ENCODE measurements at regions not wholly inside any gene's neighbourhood (a gene's known extent, or its start where the extent isn't known, plus 50 kb on each side); places are given as distances from the start of the nearest gene placed in this dataset.

DNA sequence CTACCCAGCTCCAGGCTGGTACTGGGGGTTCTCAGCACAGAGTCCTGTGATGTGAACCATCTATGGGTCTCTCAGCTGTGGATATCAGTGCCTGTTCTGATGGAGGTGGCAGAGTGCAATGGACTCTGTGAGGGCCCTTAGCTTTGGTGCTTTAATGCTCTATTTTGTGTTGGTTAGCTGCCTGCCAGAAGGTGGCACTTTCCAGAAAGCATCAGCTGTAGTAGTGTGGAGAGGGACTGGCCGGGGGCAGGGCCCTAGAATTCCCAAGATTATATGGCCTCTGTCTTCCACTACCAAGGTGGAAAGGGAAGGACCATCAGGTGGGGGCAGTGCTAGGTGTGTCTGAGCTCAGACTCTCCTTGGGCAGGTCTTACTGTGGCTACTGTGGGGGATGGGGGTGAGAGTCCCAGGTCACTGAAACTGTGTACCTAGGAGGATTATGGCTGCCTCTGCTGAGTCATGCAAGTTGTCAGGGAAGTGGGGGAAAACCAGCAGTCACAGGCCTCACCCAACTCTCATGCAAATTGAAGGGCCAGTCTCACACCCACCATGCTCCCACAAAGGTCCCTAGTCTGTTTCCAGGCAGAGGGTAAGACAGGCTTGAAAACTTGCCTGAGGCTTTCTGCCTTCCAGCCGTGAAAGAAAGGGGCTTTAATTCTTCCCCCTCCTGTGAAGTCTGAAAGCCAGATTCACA, 878.1 kb downstream of the C12orf50 start:
- DNase-seq (ENCODE audit: low read depth in 2 of 2), result no peak
- TF ChIP-seq, protein P1, sequence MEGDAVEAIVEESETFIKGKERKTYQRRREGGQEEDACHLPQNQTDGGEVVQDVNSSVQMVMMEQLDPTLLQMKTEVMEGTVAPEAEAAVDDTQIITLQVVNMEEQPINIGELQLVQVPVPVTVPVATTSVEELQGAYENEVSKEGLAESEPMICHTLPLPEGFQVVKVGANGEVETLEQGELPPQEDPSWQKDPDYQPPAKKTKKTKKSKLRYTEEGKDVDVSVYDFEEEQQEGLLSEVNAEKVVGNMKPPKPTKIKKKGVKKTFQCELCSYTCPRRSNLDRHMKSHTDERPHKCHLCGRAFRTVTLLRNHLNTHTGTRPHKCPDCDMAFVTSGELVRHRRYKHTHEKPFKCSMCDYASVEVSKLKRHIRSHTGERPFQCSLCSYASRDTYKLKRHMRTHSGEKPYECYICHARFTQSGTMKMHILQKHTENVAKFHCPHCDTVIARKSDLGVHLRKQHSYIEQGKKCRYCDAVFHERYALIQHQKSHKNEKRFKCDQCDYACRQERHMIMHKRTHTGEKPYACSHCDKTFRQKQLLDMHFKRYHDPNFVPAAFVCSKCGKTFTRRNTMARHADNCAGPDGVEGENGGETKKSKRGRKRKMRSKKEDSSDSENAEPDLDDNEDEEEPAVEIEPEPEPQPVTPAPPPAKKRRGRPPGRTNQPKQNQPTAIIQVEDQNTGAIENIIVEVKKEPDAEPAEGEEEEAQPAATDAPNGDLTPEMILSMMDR (IDR thresholded peaks at IDR 0.05; ENCODE audit: low read depth, low read length), result no peak
- no peak overlapping the region for H3K4me3 ChIP-seq (replicated peaks in 1 of 2; ENCODE audit: low read depth in 2 of 2, low read length in 2 of 2)

GRCh38 chr12:87142342-87142741, 886.2 kb upstream of the MGAT4C start:
- no peak overlapping the region for H3K4me3 ChIP-seq (replicated peaks in 1 of 2; ENCODE audit: low read depth in 2 of 2, low read length in 2 of 2)
- no peak for DNase-seq (ENCODE audit: low read depth in 2 of 2)

GRCh38 chr12:87141091-87141490, 884.9 kb upstream of the MGAT4C start:
- no peak for DNase-seq (ENCODE audit: low read depth in 2 of 2)
- H3K4me3 ChIP-seq (replicated peaks in 1 of 2; ENCODE audit: low read depth in 2 of 2, low read length in 2 of 2), result no peak overlapping the region
- TF ChIP-seq, protein P1 (IDR thresholded peaks at IDR 0.05; ENCODE audit: low read depth, low read length), result no peak

More at GRCh38 chr12:87142342-87142741, 886.2 kb upstream of the MGAT4C start:
- TF ChIP-seq, protein P1 (IDR thresholded peaks at IDR 0.05; ENCODE audit: low read depth, low read length), result no peak

DNA sequence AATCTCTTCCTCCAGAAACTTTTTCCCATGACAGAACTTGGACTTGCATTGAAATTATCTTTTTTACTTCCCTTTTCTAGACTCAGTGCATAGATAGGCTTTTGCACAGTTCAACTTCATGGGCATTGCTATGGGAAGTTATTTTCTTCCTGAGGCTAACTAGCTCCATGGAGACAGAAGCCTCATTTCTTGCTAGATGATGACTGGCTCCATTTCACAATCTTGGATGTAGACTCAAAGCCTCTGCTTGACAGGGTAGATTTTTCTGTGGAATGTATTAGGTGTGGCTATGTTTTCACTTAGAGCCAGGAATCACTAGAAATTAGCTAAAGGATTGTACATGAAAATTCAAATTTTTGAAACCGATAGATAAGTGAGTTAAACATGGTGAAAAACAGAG, 884.1 kb upstream of the MGAT4C start:
- DNase-seq (ENCODE audit: low read depth in 2 of 2), result peak; percentile 60 to 91
- TF ChIP-seq, protein P1 (IDR thresholded peaks at IDR 0.05; ENCODE audit: low read depth, low read length), result no peak

GRCh38 chr12:87137220-87137619, 881.0 kb upstream of the MGAT4C start:
- H3K4me3 ChIP-seq (replicated peaks in 1 of 2; ENCODE audit: low read depth in 2 of 2, low read length in 2 of 2), result no peak overlapping the region

More for the DNA sequence above, 884.1 kb upstream of the MGAT4C start:
- no peak overlapping the region for H3K4me3 ChIP-seq (replicated peaks in 1 of 2; ENCODE audit: low read depth in 2 of 2, low read length in 2 of 2)

GRCh38 chr12:87136330-87136976, 880.3 kb upstream of the MGAT4C start:
- peak; percentile 42 to 75 for DNase-seq (ENCODE audit: low read depth in 2 of 2)
- TF ChIP-seq, protein P1 (IDR thresholded peaks at IDR 0.05; ENCODE audit: low read depth, low read length), result no peak
- no peak overlapping the region for H3K4me3 ChIP-seq (replicated peaks in 1 of 2; ENCODE audit: low read depth in 2 of 2, low read length in 2 of 2)

More at GRCh38 chr12:87137220-87137619, 881.0 kb upstream of the MGAT4C start:
- TF ChIP-seq, protein P1 (IDR thresholded peaks at IDR 0.05; ENCODE audit: low read depth, low read length), result no peak
- no peak for DNase-seq (ENCODE audit: low read depth in 2 of 2)
